ENCODE measurements at regions not wholly inside any gene's neighbourhood (a gene's known extent, or its start where the extent isn't known, plus 50 kb on each side); places are given as distances from the start of the nearest gene placed in this dataset.

GRCh38 chr5:93658044-93658443 is 75.0 kb downstream of the NR2F1 start:
- Histone ChIP-seq H3K9ac (no peak overlapping the region), H3K4me3 (no peak overlapping the region), H3K4me1 (no peaks in the 10 kb centered on the region), H3K4me2 (no peak overlapping the region), H2AFZ (replicated peaks) (no peak overlapping the region), H3K36me3 (no peaks in the 10 kb centered on the region), H3K9me3 (ENCODE audit: low read depth) (no peaks in the 10 kb centered on the region), H3K27me3 (no peaks in the 10 kb centered on the region), H3K27ac (no peak overlapping the region), H3F3A (ENCODE audit: low read depth) (no peaks in the 10 kb centered on the region), H4K20me1 (ENCODE audit: low read depth) (no peaks in the 10 kb centered on the region), H3K79me2 (ENCODE audit: low read depth) (no peaks in the 10 kb centered on the region)
- H3K9me3 Mint-ChIP-seq: no peaks in the 10 kb centered on the region
- no peaks in the 10 kb centered on the region for H3K36me3 Mint-ChIP-seq
- no peak for DNase-seq (ENCODE audit: low spot score)
- no peak overlapping the region for H3K27ac Mint-ChIP-seq
- no peaks in the 10 kb centered on the region for H3K27me3 Mint-ChIP-seq (ENCODE audit: insufficient read depth, low read depth)
- TF ChIP-seq EZH2 (IDR thresholded peaks at IDR 0.05) (no peak), CTCF (IDR thresholded peaks at IDR 0.05) (no peak), EZH2phosphoT487 (IDR thresholded peaks at IDR 0.05) (no peak)
- H3K4me3 Mint-ChIP-seq: no peak overlapping the region
- H3K4me1 Mint-ChIP-seq: peaks cover 7% of the 10 kb centered on the region

GRCh38 chr5:93654676-93655075 is 71.7 kb downstream of the NR2F1 start:
- Mint-ChIP-seq H3K9me3 (peaks cover 7% of the 10 kb centered on the region), H3K4me1 (peaks cover 7% of the 10 kb centered on the region), H3K27ac (no peak overlapping the region), H3K36me3 (no peaks in the 10 kb centered on the region), H3K4me3 (no peak overlapping the region), H3K27me3 (ENCODE audit: insufficient read depth, low read depth) (no peaks in the 10 kb centered on the region)
- Histone ChIP-seq H4K20me1 (ENCODE audit: low read depth) (no peaks in the 10 kb centered on the region), H3K9ac (no peak overlapping the region), H2AFZ (replicated peaks) (no peak overlapping the region), H3K79me2 (ENCODE audit: low read depth) (no peaks in the 10 kb centered on the region), H3K4me3 (no peak overlapping the region), H3K4me2 (no peak overlapping the region), H3K9me3 (ENCODE audit: low read depth) (no peaks in the 10 kb centered on the region), H3K27me3 (no peaks in the 10 kb centered on the region), H3K36me3 (no peaks in the 10 kb centered on the region), H3F3A (ENCODE audit: low read depth) (no peaks in the 10 kb centered on the region), H3K4me1 (no peaks in the 10 kb centered on the region), H3K27ac (no peak overlapping the region)
- TF ChIP-seq CTCF (IDR thresholded peaks at IDR 0.05): no peak
- DNase-seq (ENCODE audit: low spot score): no peak

GRCh38 chr5:93653716-93654115 is 70.7 kb downstream of the NR2F1 start:
- Histone ChIP-seq H3K4me3 (no peak overlapping the region), H4K20me1 (ENCODE audit: low read depth) (no peaks in the 10 kb centered on the region), H3F3A (ENCODE audit: low read depth) (no peaks in the 10 kb centered on the region), H3K9me3 (ENCODE audit: low read depth) (no peaks in the 10 kb centered on the region), H3K36me3 (no peaks in the 10 kb centered on the region), H3K27me3 (no peaks in the 10 kb centered on the region), H2AFZ (replicated peaks) (no peak overlapping the region), H3K79me2 (ENCODE audit: low read depth) (no peaks in the 10 kb centered on the region), H3K4me1 (peaks cover 4% of the 10 kb centered on the region), H3K27ac (no peak overlapping the region), H3K4me2 (no peak overlapping the region), H3K9ac (no peak overlapping the region)
- no peak overlapping the region for H3K27ac Mint-ChIP-seq
- TF ChIP-seq EZH2 (IDR thresholded peaks at IDR 0.05) (no peak), EZH2phosphoT487 (IDR thresholded peaks at IDR 0.05) (no peak), CTCF (IDR thresholded peaks at IDR 0.05) (no peak)
- no peak for DNase-seq (ENCODE audit: low spot score)
- H3K4me1 Mint-ChIP-seq: peaks cover 7% of the 10 kb centered on the region
- no peak overlapping the region for H3K4me3 Mint-ChIP-seq
- H3K27me3 Mint-ChIP-seq (ENCODE audit: insufficient read depth, low read depth): no peaks in the 10 kb centered on the region
- peaks cover 7% of the 10 kb centered on the region for H3K9me3 Mint-ChIP-seq
- no peaks in the 10 kb centered on the region for H3K36me3 Mint-ChIP-seq

Data from neural progenitor cell (in vitro differentiated cells).